ENCODE measurements at regions not wholly inside any gene's neighbourhood (a gene's known extent, or its start where the extent isn't known, plus 50 kb on each side); places are given as distances from the start of the nearest gene placed in this dataset.

- ChIA-PET CTCF (interaction anchor here (0.6 kb wide), 1 partner anchor 78 kb away, joined by 3 read pairs; no protein-coding TSS in a partner anchor), POLR2A (no interaction called here)
- Histone ChIP-seq H3K4me1 (ENCODE audit: control insufficient read depth, insufficient read depth, low read length) (no peaks in the 10 kb centered on the region), H3K36me3 (ENCODE audit: control insufficient read depth in 2 of 2, insufficient read depth in 1 of 2, low read length in 2 of 2) (no peaks in the 10 kb centered on the region), H3K4me3 (ENCODE audit: low read depth, low read length) (no peak overlapping the region), H3K27ac (ENCODE audit: extremely low read depth, low read depth, low read length) (no peak overlapping the region), H3K9me3 (ENCODE audit: control insufficient read depth, insufficient read depth, low read depth, low read length) (no peaks in the 10 kb centered on the region)
- TF ChIP-seq ZNF26 (tag by site-specific recombination; IDR thresholded peaks at IDR 0.05) (no peak), ZBTB44 (tag by site-specific recombination; IDR thresholded peaks at IDR 0.05) (no peak), ZNF274 (IDR thresholded peaks at IDR 0.05; ENCODE audit: low read length) (no peak), ZNF274 (tag by site-specific recombination; IDR thresholded peaks at IDR 0.05; ENCODE audit: borderline replicate concordance) (no peak), AEBP2 (tag by site-specific recombination; IDR thresholded peaks at IDR 0.05; ENCODE audit: borderline replicate concordance) (no peak), ZBTB7A (tag by site-specific recombination; IDR thresholded peaks at IDR 0.05; ENCODE audit: low read depth) (no peak), IKZF3 (tag by site-specific recombination; IDR thresholded peaks at IDR 0.05) (no peak), INSM2 (tag by site-specific recombination; IDR thresholded peaks at IDR 0.05) (no peak), KLF8 (tag by site-specific recombination; IDR thresholded peaks at IDR 0.05) (no peak), ZNF280C (tag by site-specific recombination; IDR thresholded peaks at IDR 0.05) (no peak)
Measured at GRCh38 chr7:1290026-1290678, 57.5 kb downstream of the UNCX start.

GRCh38 chr7:1290679-1291356, 58.1 kb downstream of the UNCX start:
- H3K9me3 ChIP-seq (ENCODE audit: control insufficient read depth, insufficient read depth, low read depth, low read length), result no peaks in the 10 kb centered on the region
- ChIA-PET POLR2A (no interaction called here), CTCF (interaction anchor here (0.6 kb wide), 1 partner anchor 77 kb away, joined by 3 read pairs; no protein-coding TSS in a partner anchor)
- no peaks in the 10 kb centered on the region for H3K36me3 ChIP-seq (ENCODE audit: control insufficient read depth in 2 of 2, insufficient read depth in 1 of 2, low read length in 2 of 2)
- no peaks in the 10 kb centered on the region for H3K4me1 ChIP-seq (ENCODE audit: control insufficient read depth, insufficient read depth, low read length)
- TF ChIP-seq ZNF223 (tag by site-specific recombination; IDR thresholded peaks at IDR 0.05) (0 out of 2 replicates have a peak, but pooled peaks have one; percentile 45), ZNF558 (tag by site-specific recombination; IDR thresholded peaks at IDR 0.05) (no peak)
- H3K4me3 ChIP-seq (ENCODE audit: low read depth, low read length), result no peak overlapping the region
- H3K27ac ChIP-seq (ENCODE audit: extremely low read depth, low read depth, low read length), result no peak overlapping the region

All from HEK293 (cell line).